ENCODE measurements at regions not wholly inside any gene's neighbourhood (a gene's known extent, or its start where the extent isn't known, plus 50 kb on each side); places are given as distances from the start of the nearest gene placed in this dataset.

DNA sequence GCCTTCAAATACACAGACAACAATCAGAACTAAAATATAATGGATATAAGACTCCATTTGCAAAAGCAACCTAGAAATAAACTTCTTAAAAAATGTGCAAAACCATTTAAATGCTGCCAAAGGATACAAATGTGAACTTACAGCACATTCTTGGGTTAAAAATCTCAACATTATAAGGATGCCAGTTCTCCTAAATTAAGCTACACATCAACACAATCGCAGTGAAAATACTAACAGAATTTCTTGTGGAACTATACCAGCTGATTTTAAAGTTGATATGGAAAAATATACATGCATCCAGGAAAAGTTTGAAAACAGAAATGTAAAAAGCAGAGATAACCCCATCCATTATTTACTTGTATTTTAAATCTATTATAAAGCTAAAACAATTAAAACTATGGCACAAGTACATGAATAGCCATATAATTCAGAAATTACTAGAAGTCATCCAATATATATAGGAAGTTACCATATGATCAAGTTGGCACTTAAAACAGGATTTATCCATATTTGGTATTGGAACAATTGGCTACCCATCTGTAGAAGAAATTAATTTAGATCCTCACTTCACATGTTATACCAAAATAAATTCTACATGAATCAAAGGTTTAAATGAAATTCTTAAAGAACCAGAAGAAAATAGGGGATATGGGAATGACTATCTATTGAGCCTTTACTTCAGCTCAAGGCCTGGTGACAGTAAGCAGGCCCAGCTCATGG is 151.7 kb upstream of the GLI2 start:
- no peak overlapping the region for H3K4me3 ChIP-seq (replicated peaks in 1 of 3; ENCODE audit: insufficient read depth in 1 of 3, low read depth in 2 of 3, low read length in 3 of 3)
- H3K4me1 ChIP-seq (ENCODE audit: insufficient read depth, low read length) = no peaks in the 10 kb centered on the region; the same call in 1 of the 2 replicates
- intact Hi-C loops (cut with micrococcal nuclease; ENCODE audit: unreplicated experiment) = no loop called here
- no peaks in the 10 kb centered on the region for H4K20me1 ChIP-seq (ENCODE audit: insufficient read depth, low read length)
- no peaks in the 10 kb centered on the region for H3K36me3 ChIP-seq (replicated peaks in 1 of 2; ENCODE audit: control insufficient read depth in 1 of 2, insufficient read depth in 2 of 2, low read length in 2 of 2)
- H3K4me2 ChIP-seq (ENCODE audit: low read depth, low read length) = no peak overlapping the region
- no peak overlapping the region for H2AFZ ChIP-seq (ENCODE audit: low read length)
- no peak for FAIRE-seq
- H3K27me3 ChIP-seq (ENCODE audit: control insufficient read depth in 1 of 2, insufficient read depth in 2 of 2, low read length in 2 of 2) = peaks cover 1 to 75% of the 10 kb centered on the region in 2 experiments; a peak in 4 of 5 replicates
- ChIA-PET CTCF (ENCODE audit: low intra/inter-chr PET ratio, low total read pairs) (no interaction called here), POLR2A (no interaction called here)
- WGBS (ENCODE audit: low lambda C conversion rate) = 27% methylated on average over 1 of the region's 1 CpG
- DNase-seq (ENCODE audit: low spot score) = no peak
- H3K9ac ChIP-seq (ENCODE audit: insufficient read depth, low read depth, low read length) = no peak overlapping the region
- in situ Hi-C loops (cut with HindIII; ENCODE audit: extremely low pct_ligation_motif_present, low pct_unique_long_range_greater_than_20kb) = no loop called here
- no peak overlapping the region for H3K27ac ChIP-seq (ENCODE audit: extremely low read length, insufficient read depth, low read length)
- TF ChIP-seq RNF2 (conservative IDR thresholded peaks at IDR 0.05; ENCODE audit: low read depth) = no peak
- TF ChIP-seq RELA (CRISPR knock-in tag; IDR thresholded peaks at IDR 0.05) = no peak
- no peak for TF ChIP-seq ZNF75D (CRISPR knock-in tag; IDR thresholded peaks at IDR 0.05; ENCODE audit: borderline replicate concordance)
- TF ChIP-seq ZBTB7B (CRISPR knock-in tag; IDR thresholded peaks at IDR 0.05) = no peak
- no peak for TF ChIP-seq ZNF773 (CRISPR knock-in tag; IDR thresholded peaks at IDR 0.05; ENCODE audit: borderline replicate concordance)
- no peak for TF ChIP-seq ZNF761 (CRISPR knock-in tag; conservative IDR thresholded peaks at IDR 0.05)
- no peak for TF ChIP-seq ZBTB21 (CRISPR knock-in tag; IDR thresholded peaks at IDR 0.05)
- TF ChIP-seq, protein P1, sequence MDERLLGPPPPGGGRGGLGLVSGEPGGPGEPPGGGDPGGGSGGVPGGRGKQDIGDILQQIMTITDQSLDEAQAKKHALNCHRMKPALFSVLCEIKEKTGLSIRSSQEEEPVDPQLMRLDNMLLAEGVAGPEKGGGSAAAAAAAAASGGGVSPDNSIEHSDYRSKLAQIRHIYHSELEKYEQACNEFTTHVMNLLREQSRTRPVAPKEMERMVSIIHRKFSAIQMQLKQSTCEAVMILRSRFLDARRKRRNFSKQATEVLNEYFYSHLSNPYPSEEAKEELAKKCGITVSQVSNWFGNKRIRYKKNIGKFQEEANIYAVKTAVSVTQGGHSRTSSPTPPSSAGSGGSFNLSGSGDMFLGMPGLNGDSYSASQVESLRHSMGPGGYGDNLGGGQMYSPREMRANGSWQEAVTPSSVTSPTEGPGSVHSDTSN (CRISPR knock-in tag; IDR thresholded peaks at IDR 0.05) = no peak
- TF ChIP-seq ZNF562 (CRISPR knock-in tag; IDR thresholded peaks at IDR 0.05; ENCODE audit: borderline replicate concordance) = no peak
- TF ChIP-seq ZNF772 (CRISPR knock-in tag; IDR thresholded peaks at IDR 0.05) = no peak
- TF ChIP-seq CREM (IDR thresholded peaks at IDR 0.05) = no peak
- TF ChIP-seq CREM (CRISPR knock-in tag; IDR thresholded peaks at IDR 0.05) = no peak
- no peak for TF ChIP-seq HOXA5 (CRISPR knock-in tag; IDR thresholded peaks at IDR 0.05)
- no peak for TF ChIP-seq MTF2 (CRISPR knock-in tag; IDR thresholded peaks at IDR 0.05; ENCODE audit: borderline replicate concordance)
- no peak for TF ChIP-seq ZNF138 (CRISPR knock-in tag; IDR thresholded peaks at IDR 0.05; ENCODE audit: low read depth)
- TF ChIP-seq NFE2L2 (IDR thresholded peaks at IDR 0.05; ENCODE audit: low read length) = no peak
- TF ChIP-seq, protein P2, sequence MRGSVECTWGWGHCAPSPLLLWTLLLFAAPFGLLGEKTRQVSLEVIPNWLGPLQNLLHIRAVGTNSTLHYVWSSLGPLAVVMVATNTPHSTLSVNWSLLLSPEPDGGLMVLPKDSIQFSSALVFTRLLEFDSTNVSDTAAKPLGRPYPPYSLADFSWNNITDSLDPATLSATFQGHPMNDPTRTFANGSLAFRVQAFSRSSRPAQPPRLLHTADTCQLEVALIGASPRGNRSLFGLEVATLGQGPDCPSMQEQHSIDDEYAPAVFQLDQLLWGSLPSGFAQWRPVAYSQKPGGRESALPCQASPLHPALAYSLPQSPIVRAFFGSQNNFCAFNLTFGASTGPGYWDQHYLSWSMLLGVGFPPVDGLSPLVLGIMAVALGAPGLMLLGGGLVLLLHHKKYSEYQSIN (CRISPR knock-in tag; IDR thresholded peaks at IDR 0.05; ENCODE audit: borderline replicate concordance) = no peak
- no TSS peak for BruUV-seq (replicated peaks)
- no peak for ATAC-seq
- H3K9me3 ChIP-seq (ENCODE audit: low read length) = no peaks in the 10 kb centered on the region
- H3K79me2 ChIP-seq (ENCODE audit: insufficient read depth, low read length) = no peaks in the 10 kb centered on the region
